ENCODE measurements at regions not wholly inside any gene's neighbourhood (a gene's known extent, or its start where the extent isn't known, plus 50 kb on each side); places are given as distances from the start of the nearest gene placed in this dataset.

DNA sequence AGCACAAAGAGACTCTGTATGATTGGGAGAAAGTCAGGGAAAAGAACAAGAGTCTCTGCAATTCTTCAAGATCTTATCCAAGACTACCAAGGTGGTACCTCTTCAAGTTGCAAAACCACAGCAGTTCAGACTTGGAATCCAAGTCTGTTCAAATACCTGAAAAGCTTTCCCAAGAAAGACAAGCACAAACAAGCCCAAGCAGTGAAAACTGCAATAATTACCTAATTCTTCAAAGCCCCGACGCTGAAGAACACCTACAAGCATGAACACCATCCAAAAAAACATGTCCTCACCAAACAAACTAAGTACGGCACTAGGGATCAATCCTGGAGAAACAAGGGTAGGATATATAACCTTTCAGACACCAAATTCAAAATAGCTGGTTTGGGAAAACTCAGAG is 299.3 kb upstream of the ALCAM start:
- Mint-ChIP-seq H3K27me3 (ENCODE audit: insufficient read depth, unreplicated experiment) (no peaks in the 10 kb centered on the region), H3K4me1 (ENCODE audit: insufficient read depth, unreplicated experiment) (peaks cover 6% of the 10 kb centered on the region), H3K27ac (ENCODE audit: low read depth, unreplicated experiment) (no peak overlapping the region), H3K4me3 (ENCODE audit: unreplicated experiment) (no peak overlapping the region), H3K9me3 (ENCODE audit: unreplicated experiment) (peaks cover 19% of the 10 kb centered on the region), H3K36me3 (ENCODE audit: insufficient read depth, unreplicated experiment) (no peaks in the 10 kb centered on the region)
- intact Hi-C loops (cut with micrococcal nuclease), result no loop called here
- no TSS peak for BruUV-seq (replicated peaks)
- no peak for TF ChIP-seq CTCF (IDR thresholded peaks at IDR 0.05; ENCODE audit: unreplicated experiment)
- CTCF ChIA-PET, result interaction anchor here (0.7 kb wide), 1 partner anchor 16 kb away, joined by 3 read pairs; no protein-coding TSS in a partner anchor
- POLR2A ChIA-PET, result no interaction called here
- no peak for DNase-seq (ENCODE audit: unreplicated experiment)

- POLR2A ChIA-PET, result no interaction called here
- no peaks in the 10 kb centered on the region for H3K4me1 Mint-ChIP-seq (ENCODE audit: insufficient read depth, unreplicated experiment)
- no peak for TF ChIP-seq CTCF (IDR thresholded peaks at IDR 0.05; ENCODE audit: unreplicated experiment)
- CTCF ChIA-PET, result no interaction called here
- H3K36me3 Mint-ChIP-seq (ENCODE audit: insufficient read depth, unreplicated experiment), result no peaks in the 10 kb centered on the region
- H3K27ac Mint-ChIP-seq (ENCODE audit: low read depth, unreplicated experiment), result no peak overlapping the region
- no peaks in the 10 kb centered on the region for H3K27me3 Mint-ChIP-seq (ENCODE audit: insufficient read depth, unreplicated experiment)
- H3K4me3 Mint-ChIP-seq (ENCODE audit: unreplicated experiment), result no peak overlapping the region
- intact Hi-C loops (cut with micrococcal nuclease), result no loop called here
- no peak for DNase-seq (ENCODE audit: unreplicated experiment)
- H3K9me3 Mint-ChIP-seq (ENCODE audit: unreplicated experiment), result no peaks in the 10 kb centered on the region
- BruUV-seq (replicated peaks), result no TSS peak
These were observed 289.5 kb upstream of the ALCAM start for GRCh38 chr3:105077060-105077822.

GRCh38 chr3:105083945-105084344 is 282.8 kb upstream of the ALCAM start:
- no peak for TF ChIP-seq CTCF (IDR thresholded peaks at IDR 0.05; ENCODE audit: unreplicated experiment)
- Mint-ChIP-seq H3K36me3 (ENCODE audit: insufficient read depth, unreplicated experiment) (no peaks in the 10 kb centered on the region), H3K27me3 (ENCODE audit: insufficient read depth, unreplicated experiment) (no peaks in the 10 kb centered on the region), H3K27ac (ENCODE audit: low read depth, unreplicated experiment) (no peak overlapping the region), H3K4me3 (ENCODE audit: unreplicated experiment) (no peak overlapping the region), H3K9me3 (ENCODE audit: unreplicated experiment) (no peaks in the 10 kb centered on the region), H3K4me1 (ENCODE audit: insufficient read depth, unreplicated experiment) (no peaks in the 10 kb centered on the region)
- BruUV-seq (replicated peaks), result no TSS peak
- intact Hi-C loops (cut with micrococcal nuclease), result loop anchor here (10.0 kb wide), 1 partner anchor 281 kb away; the partner anchor contains the start of gene ALCAM
- ChIA-PET CTCF (no interaction called here), POLR2A (no interaction called here)
- no peak for DNase-seq (ENCODE audit: unreplicated experiment)

DNA sequence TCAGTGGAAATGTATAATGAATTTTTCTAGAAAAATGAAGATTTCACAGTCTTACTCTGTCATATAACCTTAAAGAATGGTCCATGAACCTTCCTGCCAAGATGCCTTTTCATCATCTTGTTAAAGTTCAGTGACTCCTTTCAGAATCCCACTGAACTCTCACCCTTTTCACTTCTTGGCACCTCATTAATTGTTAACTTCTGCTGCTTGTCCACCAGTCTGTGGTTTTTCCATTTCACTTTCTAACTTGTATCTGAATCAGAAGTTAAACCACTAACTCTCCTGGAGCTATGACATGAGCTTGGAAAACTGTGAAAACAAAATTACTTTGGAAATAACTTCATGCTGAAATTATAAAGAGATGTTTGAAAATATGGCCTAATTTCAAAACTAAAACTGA is 281.2 kb upstream of the ALCAM start:
- H3K4me3 Mint-ChIP-seq (ENCODE audit: unreplicated experiment), result no peak overlapping the region
- H3K4me1 Mint-ChIP-seq (ENCODE audit: insufficient read depth, unreplicated experiment), result no peaks in the 10 kb centered on the region
- no peak for DNase-seq (ENCODE audit: unreplicated experiment)
- intact Hi-C loops (cut with micrococcal nuclease), result loop anchor here (10.0 kb wide), 1 partner anchor 279 kb away; the partner anchor contains the start of gene ALCAM
- H3K36me3 Mint-ChIP-seq (ENCODE audit: insufficient read depth, unreplicated experiment), result no peaks in the 10 kb centered on the region
- POLR2A ChIA-PET, result no interaction called here
- H3K27me3 Mint-ChIP-seq (ENCODE audit: insufficient read depth, unreplicated experiment), result no peaks in the 10 kb centered on the region
- no TSS peak for BruUV-seq (replicated peaks)
- no peak overlapping the region for H3K27ac Mint-ChIP-seq (ENCODE audit: low read depth, unreplicated experiment)
- no peaks in the 10 kb centered on the region for H3K9me3 Mint-ChIP-seq (ENCODE audit: unreplicated experiment)
- CTCF ChIA-PET, result no interaction called here
- TF ChIP-seq CTCF (IDR thresholded peaks at IDR 0.05; ENCODE audit: unreplicated experiment), result no peak
